Gastrocnemius medialis (tissue), 4 donors: ENCODE measurements at regions not wholly inside any gene's neighbourhood (a gene's known extent, or its start where the extent isn't known, plus 50 kb on each side); places are given as distances from the start of the nearest gene placed in this dataset.

Source experiments
- CTCF ChIP-seq, 5 experiments: fragments of 450-650 bp in 3 of 5; fragments of 200-600 bp in 2 of 5; sonication (generic) in 2 of 5; IDR thresholded peaks in 4 of 5; conservative IDR thresholded peaks in 1 of 5; 1 replicate in 4 of 5; 2 replicates in 1 of 5; pipeline ENCODE4 v1.5.1; 2016 to 2019; ENCODE audit warnings: antibody characterized with exemption in 5 of 5, mild to moderate bottlenecking in 3 of 5, moderate library complexity in 3 of 5
- POLR2A ChIP-seq, 2 donors: fragments of 450-650 bp; IDR thresholded peaks; one replicate each; pipeline ENCODE4 v1.6.1; 2017; ENCODE audit warnings: antibody characterized with exemption in 2 of 2, mild to moderate bottlenecking in 2 of 2, moderate library complexity in 2 of 2

GRCh38 chr6:41464019-41464418, 82.2 kb upstream of the FOXP4 start:
- no peak for TF ChIP-seq CTCF (IDR thresholded peaks at IDR 0.05 in 4 of 5, conservative IDR thresholded peaks at IDR 0.05 in 1 of 5)
- no peak for TF ChIP-seq POLR2A (IDR thresholded peaks at IDR 0.05)
